GM23338 (cell line): ENCODE measurements at regions not wholly inside any gene's neighbourhood (a gene's known extent, or its start where the extent isn't known, plus 50 kb on each side); places are given as distances from the start of the nearest gene placed in this dataset.

Experiments
- EZH2 ChIP-seq: fragments of 200-600 bp; sonication (generic); IDR thresholded peaks from one replicate; pipeline ENCODE4 v1.8.0; 2017; ENCODE audit warnings: antibody characterized with exemption, mild to moderate bottlenecking, low read depth; ENCODE audit not compliant: unreplicated experiment
- TF ChIP-seq, protein P1 (sequence below), 2 experiments: fragments of 200-600 bp in 1 of 2; sonication (generic) in 1 of 2; conservative IDR thresholded peaks; 2 replicates each; pipeline versions ENCODE4 v1.5.1 to v1.6.1; 2016 to 2017; ENCODE audit warnings: antibody characterized with exemption in 2 of 2, low read depth in 2 of 2, mild to moderate bottlenecking in 2 of 2, moderate library complexity in 1 of 2

DNA sequence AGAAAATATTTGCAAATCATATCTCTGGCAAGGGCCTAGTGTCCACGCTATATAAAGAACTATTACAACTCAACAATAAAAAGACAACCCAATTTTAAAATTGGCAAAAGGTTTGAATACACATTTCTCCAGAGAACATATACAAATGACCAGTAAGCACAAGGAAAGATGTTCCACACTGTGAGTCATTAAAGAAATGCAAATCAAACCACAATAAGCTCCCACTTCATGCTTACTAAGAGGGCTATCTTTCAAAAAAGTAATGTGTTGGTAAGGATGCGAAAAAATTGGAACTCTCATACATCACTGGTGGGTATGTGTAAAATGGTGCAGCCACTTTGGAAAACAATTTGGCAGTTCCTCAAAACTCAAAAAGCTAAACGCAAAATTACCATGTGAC, 884.0 kb upstream of the INTU start:
- TF ChIP-seq, protein P1, sequence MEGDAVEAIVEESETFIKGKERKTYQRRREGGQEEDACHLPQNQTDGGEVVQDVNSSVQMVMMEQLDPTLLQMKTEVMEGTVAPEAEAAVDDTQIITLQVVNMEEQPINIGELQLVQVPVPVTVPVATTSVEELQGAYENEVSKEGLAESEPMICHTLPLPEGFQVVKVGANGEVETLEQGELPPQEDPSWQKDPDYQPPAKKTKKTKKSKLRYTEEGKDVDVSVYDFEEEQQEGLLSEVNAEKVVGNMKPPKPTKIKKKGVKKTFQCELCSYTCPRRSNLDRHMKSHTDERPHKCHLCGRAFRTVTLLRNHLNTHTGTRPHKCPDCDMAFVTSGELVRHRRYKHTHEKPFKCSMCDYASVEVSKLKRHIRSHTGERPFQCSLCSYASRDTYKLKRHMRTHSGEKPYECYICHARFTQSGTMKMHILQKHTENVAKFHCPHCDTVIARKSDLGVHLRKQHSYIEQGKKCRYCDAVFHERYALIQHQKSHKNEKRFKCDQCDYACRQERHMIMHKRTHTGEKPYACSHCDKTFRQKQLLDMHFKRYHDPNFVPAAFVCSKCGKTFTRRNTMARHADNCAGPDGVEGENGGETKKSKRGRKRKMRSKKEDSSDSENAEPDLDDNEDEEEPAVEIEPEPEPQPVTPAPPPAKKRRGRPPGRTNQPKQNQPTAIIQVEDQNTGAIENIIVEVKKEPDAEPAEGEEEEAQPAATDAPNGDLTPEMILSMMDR (conservative IDR thresholded peaks at IDR 0.05; ENCODE audit: low read depth in 2 of 2), result no peak
- no peak for TF ChIP-seq EZH2
